ENCODE measurements at regions not wholly inside any gene's neighbourhood (a gene's known extent, or its start where the extent isn't known, plus 50 kb on each side); places are given as distances from the start of the nearest gene placed in this dataset.

- no peak for DNase-seq (ENCODE audit: low spot score)
Observed at GRCh38 chr7:70907259-70908247, 224.4 kb upstream of the GALNT17 start.

DNA sequence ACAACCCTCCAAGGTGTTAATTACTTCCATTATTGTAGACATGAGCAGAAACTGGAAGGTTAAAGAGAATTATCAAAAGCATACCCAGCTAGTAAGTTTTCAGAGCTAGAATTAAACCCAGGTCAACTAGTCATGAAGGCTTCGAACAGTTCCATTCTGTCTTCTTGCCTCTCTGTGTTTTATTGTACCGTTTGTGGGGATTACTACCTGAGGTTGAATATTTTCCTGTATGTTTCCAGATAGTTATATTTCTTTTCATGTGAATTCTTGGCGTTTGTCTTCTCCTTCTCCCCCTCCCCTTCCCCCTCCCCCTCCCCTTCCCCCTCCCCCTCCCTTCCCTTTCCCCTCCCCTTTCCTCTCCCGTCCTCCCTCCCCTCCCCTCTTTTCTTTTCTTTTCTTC lies 218.0 kb upstream of the GALNT17 start:
- no peak for DNase-seq (ENCODE audit: low spot score)

- DNase-seq (ENCODE audit: low spot score) = no peak
Observed at GRCh38 chr7:70915067-70915466, 216.9 kb upstream of the GALNT17 start.

GRCh38 chr7:70919481-70920073 lies 212.4 kb upstream of the GALNT17 start:
- DNase-seq (ENCODE audit: low spot score) = no peak

- DNase-seq (ENCODE audit: low spot score) = no peak
Observed at GRCh38 chr7:70920876-70921275, 211.1 kb upstream of the GALNT17 start.

- DNase-seq (ENCODE audit: low spot score) = no peak
Observed at GRCh38 chr7:70923181-70923845, 208.6 kb upstream of the GALNT17 start.

GRCh38 chr7:70925411-70926115 lies 206.4 kb upstream of the GALNT17 start:
- peak; percentile 80 for DNase-seq (ENCODE audit: low spot score)

GRCh38 chr7:70926666-70927065 lies 205.3 kb upstream of the GALNT17 start:
- no peak for DNase-seq (ENCODE audit: low spot score)

DNA sequence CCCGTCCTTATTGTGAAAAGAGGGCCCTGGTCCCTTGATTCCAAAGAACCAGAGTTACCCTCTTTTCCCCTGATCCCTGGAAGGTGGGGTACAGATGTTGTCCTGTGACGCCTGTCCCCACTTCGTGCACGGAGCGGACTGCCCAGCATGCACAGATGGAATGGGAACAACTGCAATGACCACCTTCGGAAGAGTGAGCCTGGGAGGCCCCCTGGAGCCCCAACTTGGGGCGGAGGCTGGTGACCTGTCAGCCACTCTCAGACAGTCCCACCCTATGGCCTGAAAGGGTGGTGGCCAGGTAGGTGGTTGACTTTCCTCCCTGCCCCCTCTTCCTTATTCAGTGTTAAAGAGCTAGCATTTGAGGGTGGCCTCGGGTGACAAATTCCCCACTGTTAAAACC lies 196.6 kb upstream of the GALNT17 start:
- no peak for DNase-seq (ENCODE audit: low spot score)

- no peak for DNase-seq (ENCODE audit: low spot score)
Observed at GRCh38 chr7:70935854-70936253, 196.1 kb upstream of the GALNT17 start.

GRCh38 chr7:70937424-70937823 lies 194.5 kb upstream of the GALNT17 start:
- DNase-seq (ENCODE audit: low spot score) = no peak

DNA sequence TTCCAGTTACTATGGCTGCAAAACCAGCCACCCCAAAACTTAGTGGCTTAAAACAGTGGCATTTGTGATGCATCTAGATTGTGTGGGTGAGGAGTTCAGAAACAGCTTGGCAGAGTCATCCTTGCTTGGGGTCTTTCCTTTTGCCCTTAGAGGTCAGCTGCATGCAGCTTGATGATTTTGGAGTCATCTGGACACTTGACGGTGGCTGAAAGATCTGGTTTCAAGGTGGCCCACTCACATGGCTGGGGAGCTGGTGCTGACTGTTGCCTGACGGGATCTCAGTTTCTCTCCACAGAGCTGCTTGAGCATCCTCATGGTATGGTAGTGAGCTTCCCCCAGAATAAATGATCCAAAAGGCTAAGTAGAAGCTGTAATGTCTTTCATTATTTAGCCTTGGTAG lies 191.3 kb upstream of the GALNT17 start:
- DNase-seq (ENCODE audit: low spot score) = no peak

GRCh38 chr7:70942791-70943190 lies 189.2 kb upstream of the GALNT17 start:
- no peak for DNase-seq (ENCODE audit: low spot score)

- DNase-seq (ENCODE audit: low spot score) = no peak
Observed at GRCh38 chr7:70944516-70944915, 187.4 kb upstream of the GALNT17 start.

GRCh38 chr7:70947181-70947580 lies 184.8 kb upstream of the GALNT17 start:
- no peak for DNase-seq (ENCODE audit: low spot score)

GRCh38 chr7:70949862-70950261 lies 182.1 kb upstream of the GALNT17 start:
- DNase-seq (ENCODE audit: low spot score) = no peak

DNA sequence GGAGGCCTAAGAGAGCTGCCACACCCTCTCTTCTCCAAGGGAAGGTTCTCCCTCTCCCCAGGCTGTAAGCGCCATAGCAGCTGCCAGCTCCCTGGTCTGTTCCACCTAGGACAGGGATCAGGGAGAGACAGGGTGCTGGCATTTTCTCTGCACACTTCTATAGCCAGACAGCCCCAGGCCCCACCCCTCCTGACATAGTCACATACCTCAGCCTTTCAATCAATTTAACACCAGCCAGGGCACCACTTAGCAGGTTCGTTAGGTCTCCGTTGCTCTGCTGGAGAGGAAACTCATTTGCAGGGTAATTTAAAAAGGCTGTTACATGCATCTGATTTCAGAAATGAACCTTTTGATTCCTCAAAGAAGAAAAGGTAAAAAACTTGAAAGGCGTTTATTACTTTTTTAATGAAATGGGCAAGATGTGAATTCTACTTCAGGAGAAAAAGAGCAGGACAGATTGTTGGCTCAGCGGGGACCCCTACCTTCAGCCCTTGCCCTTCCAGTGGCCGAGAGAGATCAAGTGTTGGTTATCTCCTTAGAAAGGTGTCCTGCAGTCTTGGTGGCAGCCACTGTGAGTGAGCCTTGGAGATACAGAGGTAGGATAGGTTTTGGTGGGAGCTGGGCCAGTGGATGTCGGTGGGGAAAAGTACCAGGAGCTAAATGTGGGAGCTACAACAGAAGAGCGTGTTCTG lies 180.5 kb upstream of the GALNT17 start:
- DNase-seq (ENCODE audit: low spot score) = no peak

DNA sequence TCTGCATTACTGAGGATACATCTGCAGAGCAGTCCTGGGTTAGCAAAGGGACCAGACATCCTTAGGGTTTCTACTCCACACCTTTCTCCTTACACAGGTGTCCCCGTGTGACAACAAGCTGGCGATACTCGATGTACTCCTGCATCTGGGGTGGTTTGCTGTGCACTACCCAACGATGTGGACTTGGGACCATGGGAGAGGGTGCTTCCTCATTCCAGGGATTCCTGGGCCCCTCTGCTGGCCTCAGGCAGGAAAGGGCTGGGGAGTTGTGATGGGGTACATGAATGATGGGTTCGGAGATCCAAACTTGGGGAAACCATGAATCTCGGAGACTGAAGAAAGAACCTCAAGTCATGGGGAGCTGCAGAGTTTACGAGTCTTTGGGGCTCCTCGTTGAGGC lies 179.6 kb upstream of the GALNT17 start:
- no peak for DNase-seq (ENCODE audit: low spot score)

DNA sequence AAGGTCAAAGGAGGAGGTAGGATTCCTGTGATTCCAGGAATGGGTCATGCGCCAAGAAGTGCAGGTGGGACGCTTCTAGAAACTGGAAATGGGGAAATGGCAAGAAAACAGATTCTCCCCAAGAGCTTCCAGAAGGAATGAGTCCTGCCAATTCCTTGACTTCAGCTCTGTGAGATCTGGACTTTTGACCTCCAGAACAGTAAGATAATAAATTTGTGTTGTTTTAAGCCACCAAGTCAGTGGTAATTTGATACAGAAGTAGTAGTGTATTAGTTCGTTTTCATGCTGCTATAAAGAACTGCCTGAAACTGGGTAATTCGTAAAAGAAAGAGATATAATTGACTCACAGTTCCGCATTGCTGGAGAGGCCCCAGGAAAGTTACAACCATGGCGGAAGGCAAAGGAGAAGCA lies 178.6 kb upstream of the GALNT17 start:
- no peak for DNase-seq (ENCODE audit: low spot score)

- DNase-seq (ENCODE audit: low spot score) = no peak
Observed at GRCh38 chr7:70953796-70954195, 178.1 kb upstream of the GALNT17 start.

DNA sequence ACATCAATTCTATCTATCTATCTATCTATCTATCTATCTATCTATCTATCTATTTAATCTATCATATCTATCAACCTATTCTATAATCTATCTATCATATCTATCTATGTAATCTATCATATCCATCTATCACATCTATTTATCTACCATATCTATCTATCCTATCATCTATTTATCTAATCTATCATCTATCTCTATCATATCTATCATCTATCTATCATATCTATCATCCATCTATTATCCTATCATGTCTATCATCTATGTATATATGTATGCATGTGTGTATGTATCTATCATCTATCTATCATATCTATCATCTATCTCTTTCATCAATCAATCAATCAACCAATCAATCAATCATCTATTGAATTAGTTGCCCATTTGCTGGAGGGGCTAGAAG lies 159.3 kb upstream of the GALNT17 start:
- no peak for DNase-seq (ENCODE audit: low spot score)

GRCh38 chr7:70975754-70976153 lies 156.2 kb upstream of the GALNT17 start:
- no peak for DNase-seq (ENCODE audit: low spot score)
